IPS DF 6.9 (cell line): ENCODE measurements at regions not wholly inside any gene's neighbourhood (a gene's known extent, or its start where the extent isn't known, plus 50 kb on each side); places are given as distances from the start of the nearest gene placed in this dataset.

Experiments
- DNase-seq: peaks from one replicate; pipeline ENCODE4 v3.0.0-alpha.2; 2013; ENCODE audit warnings: low read depth, low spot score
- H3K27ac ChIP-seq: one replicate; pipeline ENCODE4 v1.5.1; 2013; ENCODE audit warnings: low read length, control low read depth
- H3K27me3 ChIP-seq: 2 replicates; pipeline ENCODE4 v1.6.1; 2013; ENCODE audit warnings: mild to moderate bottlenecking, low read length; ENCODE audit not compliant: control insufficient read depth, insufficient read depth
- H3K36me3 ChIP-seq: 2 replicates; pipeline ENCODE4 v1.6.1; 2013; ENCODE audit warnings: low read length; ENCODE audit not compliant: control insufficient read depth, insufficient read depth
- H3K4me1 ChIP-seq: 2 replicates; pipeline ENCODE4 v1.6.1; 2013; ENCODE audit warnings: low read length; ENCODE audit not compliant: control insufficient read depth, insufficient read depth
- H3K4me3 ChIP-seq: 2 replicates; pipeline ENCODE4 v1.5.1; 2013; ENCODE audit warnings: mild to moderate bottlenecking, low read length
- H3K9me3 ChIP-seq: 2 replicates; pipeline ENCODE4 v1.6.1; 2013; ENCODE audit warnings: low read length, inconsistent platforms; ENCODE audit not compliant: control insufficient read depth, insufficient read depth
- whole genome bisulfite sequencing: extraction: QIAGEN DNeasy Blood & Tissue Kit; methylation state at CpG from one replicate; pipeline ENCODE4 v1.1.7; 2013; ENCODE audit warnings: mixed read lengths, missing lambda C conversion rate; ENCODE audit not compliant: insufficient read length, insufficient coverage; 5-methylcytosine and 5-hydroxymethylcytosine counted together

DNA sequence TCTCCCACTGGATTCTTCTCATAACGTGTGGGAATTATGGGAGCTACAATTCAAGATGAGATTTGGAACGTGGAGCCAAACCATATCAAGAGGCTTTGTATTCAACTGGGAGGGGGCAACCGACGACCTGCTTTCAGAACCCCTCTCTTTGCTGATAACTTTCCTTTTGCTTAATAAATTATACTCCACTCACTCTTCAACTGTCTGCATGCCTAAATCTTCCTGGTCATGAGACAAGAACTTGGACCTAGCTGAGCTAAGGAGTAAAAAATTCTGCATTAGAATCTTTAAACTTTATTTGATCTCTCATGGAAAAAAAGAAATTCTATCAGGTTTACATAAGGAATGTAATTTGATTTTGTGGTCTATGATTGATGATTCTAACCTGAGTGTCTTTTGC, 86.7 kb upstream of the CYYR1 start:
- Histone ChIP-seq H3K4me3 (no peak overlapping the region), H3K27ac (no peak overlapping the region), H3K36me3 (no peaks in the 10 kb centered on the region), H3K27me3 (no peaks in the 10 kb centered on the region), H3K4me1 (no peaks in the 10 kb centered on the region), H3K9me3 (no peaks in the 10 kb centered on the region; the same call in 1 of the 2 replicates)
- DNase-seq: no peak
- no CpG with 5 or more reads among the region's 4 CpGs for WGBS

DNA sequence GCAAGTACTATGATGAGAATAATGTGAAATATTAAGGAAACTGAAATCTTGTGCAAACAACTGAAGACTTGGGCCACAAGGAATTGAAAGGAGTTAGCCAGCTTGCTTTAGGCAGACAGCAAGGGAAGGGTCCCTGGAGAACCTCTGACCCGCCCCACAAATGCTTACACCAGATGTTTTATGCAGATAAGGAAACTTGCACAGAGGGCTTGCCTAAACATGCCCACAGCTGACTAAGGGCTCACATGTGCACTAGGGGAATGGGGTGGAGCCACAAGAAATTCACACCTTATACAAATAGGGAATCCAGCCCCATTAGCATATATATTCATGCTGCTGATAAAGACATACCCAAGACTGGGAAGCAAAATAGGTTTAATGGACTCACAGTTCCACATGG, 86.1 kb upstream of the CYYR1 start:
- WGBS: no CpG with 5 or more reads among the region's 1 CpG
- no peak for DNase-seq

DNA sequence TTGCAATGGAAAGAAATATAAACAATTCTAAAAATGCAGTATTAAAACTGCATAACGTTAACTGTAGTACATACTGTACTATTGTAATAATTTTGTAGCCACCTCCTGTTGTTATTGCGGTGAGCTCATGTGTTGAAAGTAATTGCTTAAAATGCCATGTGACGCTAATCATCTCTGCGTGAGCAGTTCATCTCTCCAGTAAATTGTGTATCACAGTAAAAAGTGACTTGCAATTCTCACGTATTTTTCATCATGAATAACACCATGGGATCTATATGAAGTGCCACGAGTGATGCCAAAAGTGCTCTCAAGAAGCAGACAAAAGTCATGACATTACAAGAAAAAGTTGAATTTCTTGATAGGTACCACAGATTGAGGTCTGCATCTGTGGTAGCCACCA, 82.4 kb upstream of the CYYR1 start:
- Histone ChIP-seq H3K9me3 (no peaks in the 10 kb centered on the region), H3K4me1 (no peaks in the 10 kb centered on the region), H3K36me3 (no peaks in the 10 kb centered on the region), H3K27ac (no peak overlapping the region), H3K4me3 (no peak overlapping the region), H3K27me3 (no peaks in the 10 kb centered on the region)
- no CpG with 5 or more reads among the region's 6 CpGs for WGBS
- DNase-seq: no peak

More for the DNA sequence above, 86.1 kb upstream of the CYYR1 start:
- Histone ChIP-seq H3K36me3 (no peaks in the 10 kb centered on the region), H3K27ac (no peak overlapping the region), H3K4me3 (no peak overlapping the region), H3K4me1 (no peaks in the 10 kb centered on the region), H3K9me3 (no peaks in the 10 kb centered on the region; the same call in 1 of the 2 replicates), H3K27me3 (no peaks in the 10 kb centered on the region)

DNA sequence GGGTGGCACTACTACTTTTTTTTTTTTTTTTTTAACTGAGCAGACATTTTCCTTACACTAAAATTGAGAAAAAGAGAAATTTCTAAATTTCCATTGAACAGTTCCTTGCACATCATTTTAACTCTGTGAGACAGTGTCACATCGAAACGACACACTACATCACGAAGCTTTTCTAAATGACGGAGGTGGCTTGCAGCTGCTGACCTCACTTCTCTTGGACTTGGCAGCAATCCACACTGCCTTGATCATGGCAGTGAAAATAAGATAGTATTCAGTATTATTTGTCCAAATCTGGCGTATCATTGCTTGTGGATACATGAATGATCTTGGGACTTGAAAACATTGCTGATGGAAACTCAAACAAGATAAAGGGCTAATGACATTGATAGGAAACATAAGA, 80.3 kb upstream of the CYYR1 start:
- WGBS: no CpG with 5 or more reads among the region's 5 CpGs

DNA sequence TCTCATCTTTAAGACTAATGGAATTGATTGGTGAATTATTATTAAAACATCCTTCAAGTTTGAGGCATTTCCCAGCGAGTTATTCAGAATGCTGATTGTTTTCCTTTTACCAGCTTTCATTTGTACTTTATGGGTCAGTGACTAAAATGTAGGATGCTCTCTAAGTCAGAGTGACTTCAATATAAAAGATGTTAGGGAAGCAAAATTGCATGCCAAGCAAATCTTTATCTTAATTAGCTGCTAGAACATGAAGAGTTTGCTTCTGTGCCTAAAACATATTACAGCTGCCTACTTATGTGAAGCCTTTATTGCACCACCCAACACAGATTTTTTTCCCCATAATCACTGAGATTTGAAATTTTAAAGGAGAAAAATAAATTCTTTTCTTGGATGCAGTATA, 79.8 kb upstream of the CYYR1 start:
- DNase-seq: no peak
- Histone ChIP-seq H3K4me3 (no peak overlapping the region), H3K9me3 (no peaks in the 10 kb centered on the region), H3K4me1 (no peaks in the 10 kb centered on the region), H3K27ac (no peak overlapping the region), H3K27me3 (no peaks in the 10 kb centered on the region), H3K36me3 (no peaks in the 10 kb centered on the region)
- WGBS: no CpG with 5 or more reads among the region's 1 CpG

More for the DNA sequence above, 80.3 kb upstream of the CYYR1 start:
- no peaks in the 10 kb centered on the region for H3K4me1 ChIP-seq
- H3K27ac ChIP-seq: no peak overlapping the region
- no peaks in the 10 kb centered on the region for H3K9me3 ChIP-seq
- H3K36me3 ChIP-seq: no peaks in the 10 kb centered on the region
- DNase-seq: no peak
- no peaks in the 10 kb centered on the region for H3K27me3 ChIP-seq
- no peak overlapping the region for H3K4me3 ChIP-seq

DNA sequence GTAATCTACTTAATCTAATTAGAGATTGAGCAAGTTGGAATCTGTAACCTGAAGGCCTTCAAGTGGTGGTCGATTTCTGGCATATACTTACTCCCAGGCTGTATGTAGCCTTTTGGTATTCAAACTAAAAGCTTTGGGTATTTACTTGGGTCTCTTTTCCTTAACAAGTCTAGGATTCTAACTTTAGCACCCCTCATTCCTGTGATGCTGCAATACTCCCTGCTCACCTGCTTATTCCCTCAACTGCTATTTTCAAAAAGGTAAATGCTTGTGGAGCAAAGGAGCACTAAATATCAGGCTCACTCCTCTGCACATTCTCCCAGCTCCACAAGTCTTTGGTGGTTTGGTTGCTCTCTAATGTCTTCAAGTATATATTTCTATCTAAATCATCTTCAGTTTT, 68.0 kb upstream of the CYYR1 start:
- no peak overlapping the region for H3K27ac ChIP-seq
- WGBS: no CpG with 5 or more reads among the region's 1 CpG
- no peaks in the 10 kb centered on the region for H3K4me1 ChIP-seq
- no peak overlapping the region for H3K4me3 ChIP-seq
- H3K9me3 ChIP-seq: no peaks in the 10 kb centered on the region
- no peak for DNase-seq
- H3K27me3 ChIP-seq: no peaks in the 10 kb centered on the region
- no peaks in the 10 kb centered on the region for H3K36me3 ChIP-seq

DNA sequence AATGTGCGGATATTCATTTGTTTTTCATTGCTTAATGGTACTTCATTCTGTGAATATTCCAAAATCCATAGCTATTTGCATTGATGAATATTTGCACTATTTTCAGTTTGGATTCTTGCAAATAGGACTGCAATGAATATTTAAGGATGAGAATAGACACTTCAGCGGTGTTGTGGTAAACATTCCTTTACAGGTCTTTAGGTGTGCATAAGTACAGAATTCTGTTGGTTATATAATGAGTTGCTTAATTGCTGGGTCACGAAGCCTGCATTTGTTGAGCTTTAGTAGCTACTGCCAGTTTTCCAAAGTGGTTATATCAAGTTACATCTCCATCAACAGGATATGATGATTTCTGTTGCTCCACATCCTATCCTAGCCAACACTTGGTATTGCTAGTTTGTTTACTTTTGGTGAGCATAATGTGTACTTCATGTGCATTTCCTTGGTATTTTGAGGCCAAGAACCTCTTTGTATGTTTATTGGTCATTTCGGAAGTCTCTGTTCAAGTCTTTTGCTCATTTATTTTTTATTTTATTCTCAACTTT, 64.2 kb upstream of the CYYR1 start:
- H3K27me3 ChIP-seq: no peaks in the 10 kb centered on the region
- DNase-seq: no peak
- WGBS: no CpG with 5 or more reads among the region's 4 CpGs
- no peaks in the 10 kb centered on the region for H3K4me1 ChIP-seq
- H3K9me3 ChIP-seq: no peaks in the 10 kb centered on the region
- H3K36me3 ChIP-seq: no peaks in the 10 kb centered on the region
- H3K4me3 ChIP-seq: no peak overlapping the region
- no peak overlapping the region for H3K27ac ChIP-seq

DNA sequence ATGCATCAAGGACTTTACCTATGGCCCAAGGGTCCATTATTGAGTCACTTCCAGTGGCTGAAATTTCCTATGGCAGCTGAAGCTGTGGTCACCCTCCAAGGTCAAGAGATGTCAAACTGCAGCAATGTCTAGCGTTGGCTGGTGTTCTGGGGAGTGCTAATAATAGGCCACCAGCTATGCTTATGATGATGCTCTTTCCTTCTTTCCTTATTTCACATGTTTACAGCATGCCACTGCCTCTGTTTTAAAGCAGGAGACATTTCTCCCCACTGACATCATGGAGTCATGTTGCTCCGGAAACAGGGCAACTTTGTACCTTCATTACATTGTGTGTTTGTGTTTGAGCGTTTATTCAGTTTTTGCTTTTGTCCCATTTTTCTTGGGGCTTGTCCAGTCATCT, 62.6 kb upstream of the CYYR1 start:
- no CpG with 5 or more reads among the region's 3 CpGs for WGBS

DNA sequence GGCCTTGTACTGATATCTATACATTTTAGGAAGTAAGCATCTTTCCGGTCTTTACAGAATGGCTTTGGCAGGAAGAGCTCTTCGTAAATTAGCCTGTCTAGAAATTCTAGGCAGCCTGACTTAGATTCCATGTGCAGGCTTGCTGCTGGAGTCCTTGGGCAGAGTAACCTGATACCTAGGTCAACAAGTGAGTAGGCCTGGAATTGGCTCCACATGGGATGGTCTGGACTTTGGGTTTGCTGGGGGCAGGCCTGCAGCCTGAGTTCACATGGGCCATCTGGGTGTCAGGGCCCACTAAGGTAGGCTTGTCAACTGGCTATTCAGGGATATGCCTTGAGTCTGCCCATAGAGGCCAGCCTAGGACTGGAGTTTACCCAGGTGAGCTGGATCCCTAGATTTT, 59.6 kb upstream of the CYYR1 start:
- no peaks in the 10 kb centered on the region for H3K4me1 ChIP-seq
- DNase-seq: no peak
- H3K9me3 ChIP-seq: no peaks in the 10 kb centered on the region
- no peak overlapping the region for H3K27ac ChIP-seq
- no peaks in the 10 kb centered on the region for H3K36me3 ChIP-seq
- H3K4me3 ChIP-seq: no peak overlapping the region
- no peaks in the 10 kb centered on the region for H3K27me3 ChIP-seq
- WGBS: no CpG with 5 or more reads among the region's 2 CpGs

More for the DNA sequence above, 62.6 kb upstream of the CYYR1 start:
- H3K9me3 ChIP-seq: no peaks in the 10 kb centered on the region
- no peak overlapping the region for H3K4me3 ChIP-seq
- H3K27me3 ChIP-seq: no peaks in the 10 kb centered on the region
- DNase-seq: no peak
- no peaks in the 10 kb centered on the region for H3K36me3 ChIP-seq
- no peaks in the 10 kb centered on the region for H3K4me1 ChIP-seq
- H3K27ac ChIP-seq: no peak overlapping the region

DNA sequence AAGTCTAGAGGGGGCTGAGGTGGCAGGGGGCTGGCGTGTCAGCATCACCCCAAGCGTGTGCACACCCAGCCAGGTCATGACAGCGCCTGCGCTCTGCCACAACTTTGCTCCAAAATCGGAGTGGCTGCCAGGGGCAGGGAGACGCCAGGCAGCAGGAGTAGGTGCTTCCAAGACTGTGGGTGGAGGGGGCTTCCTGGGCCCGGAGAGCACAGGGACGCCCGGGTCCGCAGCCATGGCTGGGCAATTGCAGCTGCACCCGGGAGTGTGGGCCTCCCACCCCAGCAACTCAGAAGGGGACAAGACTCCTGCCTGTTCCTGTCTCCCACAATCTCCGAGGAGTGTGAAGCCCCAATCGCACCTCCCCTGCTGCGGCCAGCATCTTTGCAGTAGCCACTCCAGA, 53.1 kb upstream of the CYYR1 start:
- Histone ChIP-seq H3K4me3 (no peak overlapping the region), H3K27me3 (no peaks in the 10 kb centered on the region), H3K4me1 (no peaks in the 10 kb centered on the region), H3K27ac (no peak overlapping the region), H3K9me3 (no peaks in the 10 kb centered on the region), H3K36me3 (no peaks in the 10 kb centered on the region)
- no CpG with 5 or more reads among the region's 14 CpGs for WGBS
- no peak for DNase-seq

DNA sequence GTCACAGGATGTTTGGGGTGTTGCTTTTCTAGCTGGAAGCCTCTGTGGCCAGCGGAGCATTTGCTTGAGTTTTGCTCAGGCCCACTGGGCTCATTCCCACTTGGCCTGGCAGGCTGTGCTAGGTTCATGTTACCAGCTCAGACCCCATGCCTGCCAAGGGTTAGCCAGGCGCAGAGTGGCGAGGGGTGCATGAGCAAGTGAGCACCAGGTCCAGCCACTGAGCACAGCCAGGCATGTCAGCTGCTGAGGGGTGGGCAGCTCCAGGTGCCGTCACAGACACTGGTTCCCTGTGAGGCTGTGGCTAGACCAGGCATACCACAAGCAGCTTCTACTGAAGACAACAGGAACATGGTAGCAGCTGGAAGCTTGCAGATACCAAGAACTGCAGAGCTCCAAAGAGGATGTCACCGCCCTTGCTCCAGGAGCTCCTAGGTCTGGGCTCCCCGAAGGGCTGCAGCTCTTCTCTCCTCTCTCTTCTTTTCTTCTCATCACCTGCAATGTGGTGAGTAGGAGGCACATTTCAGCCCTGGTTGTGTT, 52.0 kb upstream of the CYYR1 start:
- DNase-seq: no peak
- H3K9me3 ChIP-seq: no peaks in the 10 kb centered on the region
- no peak overlapping the region for H3K4me3 ChIP-seq
- no CpG with 5 or more reads among the region's 6 CpGs for WGBS
- H3K27me3 ChIP-seq: no peaks in the 10 kb centered on the region
- H3K36me3 ChIP-seq: no peaks in the 10 kb centered on the region
- H3K4me1 ChIP-seq: no peaks in the 10 kb centered on the region
- no peak overlapping the region for H3K27ac ChIP-seq
